ENCODE measurements at regions not wholly inside any gene's neighbourhood (a gene's known extent, or its start where the extent isn't known, plus 50 kb on each side); places are given as distances from the start of the nearest gene placed in this dataset.

- intact Hi-C loops (cut with DNase I; ENCODE audit: low total_unique reads) = no loop called here
- Histone ChIP-seq H3K27ac (no peak overlapping the region), H3K4me3 (no peak overlapping the region), H3K4me1 (no peaks in the 10 kb centered on the region), H3K9me3 (no peaks in the 10 kb centered on the region), H3K36me3 (ENCODE audit: low read depth, missing control alignments) (no peaks in the 10 kb centered on the region), H3K27me3 (no peaks in the 10 kb centered on the region)
- DNase-seq = no peak
- 89 to 92% methylated on average over 2 of the region's 2 CpGs for WGBS, 2 donors
- TF ChIP-seq, protein P1, sequence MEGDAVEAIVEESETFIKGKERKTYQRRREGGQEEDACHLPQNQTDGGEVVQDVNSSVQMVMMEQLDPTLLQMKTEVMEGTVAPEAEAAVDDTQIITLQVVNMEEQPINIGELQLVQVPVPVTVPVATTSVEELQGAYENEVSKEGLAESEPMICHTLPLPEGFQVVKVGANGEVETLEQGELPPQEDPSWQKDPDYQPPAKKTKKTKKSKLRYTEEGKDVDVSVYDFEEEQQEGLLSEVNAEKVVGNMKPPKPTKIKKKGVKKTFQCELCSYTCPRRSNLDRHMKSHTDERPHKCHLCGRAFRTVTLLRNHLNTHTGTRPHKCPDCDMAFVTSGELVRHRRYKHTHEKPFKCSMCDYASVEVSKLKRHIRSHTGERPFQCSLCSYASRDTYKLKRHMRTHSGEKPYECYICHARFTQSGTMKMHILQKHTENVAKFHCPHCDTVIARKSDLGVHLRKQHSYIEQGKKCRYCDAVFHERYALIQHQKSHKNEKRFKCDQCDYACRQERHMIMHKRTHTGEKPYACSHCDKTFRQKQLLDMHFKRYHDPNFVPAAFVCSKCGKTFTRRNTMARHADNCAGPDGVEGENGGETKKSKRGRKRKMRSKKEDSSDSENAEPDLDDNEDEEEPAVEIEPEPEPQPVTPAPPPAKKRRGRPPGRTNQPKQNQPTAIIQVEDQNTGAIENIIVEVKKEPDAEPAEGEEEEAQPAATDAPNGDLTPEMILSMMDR (IDR thresholded peaks at IDR 0.05) = no peak
- no peak for TF ChIP-seq POLR2A (IDR thresholded peaks at IDR 0.05)
These were observed 277.1 kb upstream of the SDK2 start for GRCh38 chr17:73921306-73921705.

GRCh38 chr17:73924114-73924908 is 279.2 kb upstream of the RPL38 start:
- WGBS, 2 donors = 82 to 87% methylated on average over 10 of the region's 10 CpGs

DNA sequence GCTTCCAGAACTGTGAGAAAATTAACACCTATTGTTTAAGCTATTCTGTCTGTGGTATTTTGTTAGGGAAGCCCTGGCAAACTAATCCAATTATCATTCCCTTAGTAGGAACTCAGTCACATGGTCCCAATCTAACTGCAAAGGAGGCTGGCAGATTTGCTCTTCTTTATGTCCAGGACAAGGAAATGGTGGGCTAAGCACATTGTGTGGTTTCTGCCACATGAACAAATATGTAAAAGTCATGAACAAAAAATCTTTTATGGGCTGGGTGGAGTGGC is 278.6 kb upstream of the RPL38 start:
- TF ChIP-seq, protein P1 (IDR thresholded peaks at IDR 0.05) = no peak
- no peak for TF ChIP-seq POLR2A (IDR thresholded peaks at IDR 0.05)
- DNase-seq = no peak
- intact Hi-C loops (cut with DNase I; ENCODE audit: low total_unique reads) = no loop called here

More at GRCh38 chr17:73924114-73924908, 279.2 kb upstream of the RPL38 start:
- no peaks in the 10 kb centered on the region for H3K9me3 ChIP-seq
- no peak overlapping the region for H3K4me3 ChIP-seq
- H3K4me1 ChIP-seq = no peaks in the 10 kb centered on the region
- TF ChIP-seq, protein P1 (IDR thresholded peaks at IDR 0.05) = no peak
- TF ChIP-seq POLR2A (IDR thresholded peaks at IDR 0.05) = no peak
- intact Hi-C loops (cut with DNase I; ENCODE audit: low total_unique reads) = no loop called here
- H3K27me3 ChIP-seq = no peaks in the 10 kb centered on the region
- no peak for DNase-seq
- no peaks in the 10 kb centered on the region for H3K36me3 ChIP-seq (ENCODE audit: low read depth, missing control alignments)
- no peak overlapping the region for H3K27ac ChIP-seq

GRCh38 chr17:73929860-73930430 is 273.5 kb upstream of the RPL38 start:
- H3K36me3 ChIP-seq (ENCODE audit: low read depth, missing control alignments) = no peaks in the 10 kb centered on the region
- no peaks in the 10 kb centered on the region for H3K27me3 ChIP-seq
- H3K4me1 ChIP-seq = no peaks in the 10 kb centered on the region
- DNase-seq = no peak
- no peak overlapping the region for H3K27ac ChIP-seq
- H3K4me3 ChIP-seq = no peak overlapping the region
- WGBS, 2 donors = 52 to 69% methylated on average over 8 of the region's 8 CpGs
- intact Hi-C loops (cut with DNase I; ENCODE audit: low total_unique reads) = no loop called here
- no peak for TF ChIP-seq POLR2A (IDR thresholded peaks at IDR 0.05)
- TF ChIP-seq, protein P1 (IDR thresholded peaks at IDR 0.05) = no peak
- no peaks in the 10 kb centered on the region for H3K9me3 ChIP-seq

More for the DNA sequence above, 278.6 kb upstream of the RPL38 start:
- H3K4me3 ChIP-seq = no peak overlapping the region
- H3K36me3 ChIP-seq (ENCODE audit: low read depth, missing control alignments) = no peaks in the 10 kb centered on the region
- no peaks in the 10 kb centered on the region for H3K27me3 ChIP-seq
- no peaks in the 10 kb centered on the region for H3K9me3 ChIP-seq
- H3K4me1 ChIP-seq = no peaks in the 10 kb centered on the region
- no peak overlapping the region for H3K27ac ChIP-seq

Measured in testis (tissue), 2 donors.